HG02884 (cell line): ENCODE measurements at regions not wholly inside any gene's neighbourhood (a gene's known extent, or its start where the extent isn't known, plus 50 kb on each side); places are given as distances from the start of the nearest gene placed in this dataset.

ENCODE experiments used
- ATAC-seq: cut with Tn5 transposase; IDR thresholded peaks from one replicate; pipeline ENCODE4 v1.9.1; 2021; ENCODE audit warnings: mild to moderate bottlenecking, moderate library complexity; ENCODE audit not compliant: unreplicated experiment

- ATAC-seq = no peak
Measured at GRCh38 chr1:87905651-87906050, 577.0 kb downstream of the LMO4 start.

DNA sequence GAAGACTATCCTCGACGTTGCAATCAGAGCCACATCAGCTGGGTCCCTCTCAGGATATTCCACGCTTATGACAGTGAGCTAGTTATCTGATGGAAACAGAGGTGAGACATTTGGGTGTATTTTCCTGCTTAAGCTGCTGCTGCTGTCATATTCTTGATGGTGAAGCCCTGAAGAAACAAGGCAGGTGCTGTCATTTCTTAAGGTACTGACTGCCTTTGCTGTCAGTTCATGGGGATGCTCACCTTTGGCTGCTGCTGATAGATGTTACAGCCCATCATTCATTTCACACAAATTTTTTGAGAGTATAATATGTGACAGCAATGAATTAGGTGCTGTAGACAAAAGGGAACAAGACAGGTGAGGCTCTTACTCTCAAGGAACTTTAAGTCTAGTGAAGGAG, 577.4 kb downstream of the LMO4 start:
- no peak for ATAC-seq

DNA sequence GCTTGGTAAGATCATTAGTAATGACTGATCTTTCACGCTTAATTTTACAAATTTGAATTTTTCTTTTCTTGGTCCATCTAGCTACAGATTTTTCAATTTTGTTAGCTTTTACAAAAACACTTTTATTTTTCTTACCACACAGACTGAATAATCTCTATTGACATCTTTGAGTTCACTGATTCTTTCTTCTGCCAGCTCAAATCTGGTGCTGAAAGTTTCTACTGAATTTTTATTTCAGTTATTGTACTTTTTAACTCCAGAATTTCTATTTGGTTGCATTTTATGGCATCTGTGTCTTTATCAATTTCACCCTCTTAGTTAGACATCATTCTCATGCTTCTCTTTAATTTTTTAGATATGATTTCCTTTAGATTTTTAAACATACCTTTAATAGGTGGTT, 584.7 kb downstream of the LMO4 start:
- ATAC-seq = no peak

GRCh38 chr1:87914396-87914795, 585.7 kb downstream of the LMO4 start:
- no peak for ATAC-seq

DNA sequence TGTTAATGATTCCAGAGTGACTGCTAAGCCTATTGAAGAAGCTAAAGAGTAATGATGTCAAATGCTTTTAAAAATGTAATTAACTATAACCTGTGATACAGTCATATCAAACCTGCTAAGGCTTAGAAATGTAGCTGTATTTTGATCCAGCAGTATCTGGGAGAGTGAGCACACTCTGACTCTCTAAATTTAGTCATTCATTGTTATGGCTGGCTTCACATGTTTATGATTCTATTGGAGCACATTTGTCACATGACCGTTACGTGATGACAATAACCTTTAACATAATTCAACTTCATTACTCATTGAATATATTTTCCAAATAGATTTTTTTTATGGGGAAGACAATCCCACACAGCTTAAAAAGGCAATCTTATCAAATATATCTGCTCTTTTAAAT, 587.1 kb downstream of the LMO4 start:
- no peak for ATAC-seq

DNA sequence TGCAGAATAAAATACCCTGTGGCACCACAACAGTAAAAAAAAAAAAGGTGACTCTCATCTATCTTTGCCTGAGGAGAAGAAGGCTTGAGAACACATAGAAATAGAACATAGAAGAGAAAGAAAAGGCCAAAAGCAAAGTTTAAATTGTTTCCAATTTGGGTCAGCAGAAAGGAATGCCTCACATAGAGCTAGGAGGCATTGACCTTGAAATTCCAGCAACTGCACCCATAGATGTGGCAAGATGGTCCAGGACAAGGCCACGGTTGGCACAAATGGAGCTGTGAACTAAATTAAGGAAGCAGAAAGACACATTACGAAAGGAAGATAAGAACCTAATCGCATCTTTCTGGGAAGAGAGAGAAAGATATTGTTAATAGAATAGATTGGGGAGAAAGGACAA, 588.3 kb downstream of the LMO4 start:
- ATAC-seq = no peak

DNA sequence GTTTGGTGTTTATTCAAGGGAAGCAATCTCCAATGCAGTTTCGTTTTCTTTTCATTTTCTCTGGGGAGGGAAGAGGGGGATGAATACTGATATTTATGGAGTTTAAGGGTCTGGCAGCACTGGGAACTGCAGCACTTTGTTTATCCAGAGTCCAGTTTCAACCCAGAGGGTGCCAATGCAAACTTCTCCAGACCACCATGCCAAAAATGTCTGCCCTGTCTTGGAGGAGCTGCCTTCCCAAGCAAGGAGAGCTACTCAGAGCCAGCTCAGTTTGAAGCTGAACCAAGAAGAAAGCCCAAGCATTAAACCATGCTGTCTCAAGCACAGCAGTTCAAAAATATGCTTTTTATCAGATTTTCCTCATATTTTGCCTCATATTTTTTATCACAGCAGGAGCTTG, 589.7 kb downstream of the LMO4 start:
- ATAC-seq = no peak

DNA sequence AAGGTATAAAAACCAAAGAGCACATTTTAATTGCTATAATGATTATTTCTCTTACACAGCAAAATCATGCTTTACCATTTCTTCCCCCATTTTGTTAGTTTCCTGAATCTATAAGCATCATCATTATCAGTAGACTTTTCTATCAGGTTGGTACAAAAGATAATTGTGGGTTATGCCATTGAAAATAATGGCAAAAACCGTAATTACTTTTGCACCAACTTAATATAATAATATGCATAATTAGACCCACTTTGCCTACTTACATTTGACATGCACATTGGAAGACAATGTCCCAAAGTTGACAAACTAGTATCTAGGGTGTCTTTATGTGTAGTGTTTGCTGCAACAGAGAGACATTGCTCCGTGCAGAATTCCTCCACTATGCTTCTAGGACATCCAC, 594.2 kb downstream of the LMO4 start:
- no peak for ATAC-seq

DNA sequence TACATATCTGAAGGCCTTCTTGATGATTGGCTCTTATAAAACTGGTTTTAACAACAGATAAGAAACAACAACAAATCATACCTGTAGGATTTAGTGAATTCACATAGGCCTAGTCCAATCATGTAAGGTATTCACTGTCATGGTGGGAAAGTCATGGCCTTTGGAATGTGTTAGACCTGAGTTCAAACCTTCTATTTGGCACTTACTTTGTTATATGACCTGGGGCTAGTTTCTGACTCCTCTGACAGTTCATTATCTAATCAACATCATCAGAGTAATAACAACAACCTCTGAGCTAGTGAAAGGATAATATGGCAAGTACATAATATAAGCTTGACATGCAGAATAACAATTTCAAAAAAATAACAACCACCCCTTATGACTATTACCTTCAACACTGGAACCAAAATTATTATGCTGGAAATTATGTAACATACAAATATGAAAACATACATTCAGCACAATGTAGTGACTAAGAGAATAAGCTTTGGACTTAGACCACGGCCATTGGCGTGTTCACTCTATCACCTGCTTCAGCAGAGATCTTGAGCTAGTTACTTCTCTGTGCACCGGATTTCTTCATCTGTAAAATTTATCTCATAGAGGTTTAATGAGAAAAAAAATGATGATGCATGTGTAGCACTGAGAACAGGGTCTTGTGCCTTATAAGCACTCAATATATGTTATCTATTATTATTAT, 597.6 kb downstream of the LMO4 start:
- no peak for ATAC-seq

DNA sequence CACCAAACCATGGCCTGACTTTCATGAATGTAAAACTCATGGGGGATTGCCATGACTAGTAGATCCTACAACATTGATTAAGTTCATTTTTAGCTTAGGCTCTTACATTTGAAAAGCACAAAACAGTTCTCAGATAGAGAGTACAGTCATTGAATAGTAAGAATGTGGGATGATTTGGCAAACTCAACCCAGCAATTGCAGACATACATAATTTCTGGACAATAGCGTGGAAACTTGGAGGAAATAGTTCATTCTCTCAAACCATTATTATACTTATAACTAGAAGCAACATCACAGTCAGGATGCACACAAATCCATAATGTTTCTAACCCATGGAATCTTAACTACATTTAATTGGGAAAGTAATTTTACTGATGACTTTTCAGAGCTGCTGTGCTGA, 598.2 kb downstream of the LMO4 start:
- no peak for ATAC-seq

GRCh38 chr1:87927391-87928280, 599.0 kb downstream of the LMO4 start:
- no peak for ATAC-seq

GRCh38 chr1:87928623-87929022, 599.9 kb downstream of the LMO4 start:
- ATAC-seq = no peak

GRCh38 chr1:87929906-87930305, 601.2 kb downstream of the LMO4 start:
- ATAC-seq = no peak

DNA sequence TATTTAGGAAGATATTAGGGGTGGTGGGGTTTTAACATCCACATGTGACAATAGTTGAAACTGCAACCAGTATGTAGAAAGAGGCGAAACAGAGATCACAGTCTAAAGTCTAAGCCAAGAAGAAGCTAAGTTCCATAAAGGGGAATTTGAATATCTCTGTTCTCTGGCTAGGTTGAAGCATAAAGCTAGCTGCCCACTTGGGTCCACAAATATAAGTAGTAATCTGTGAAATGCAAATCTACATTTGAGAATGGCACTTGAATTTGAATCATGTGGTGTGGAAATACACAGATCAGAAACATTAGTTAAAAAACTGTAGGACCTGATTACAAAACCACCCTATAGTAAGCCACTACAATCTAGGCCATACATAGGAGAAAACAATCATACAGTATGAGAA, 602.1 kb downstream of the LMO4 start:
- no peak for ATAC-seq

GRCh38 chr1:87933171-87933570, 604.5 kb downstream of the LMO4 start:
- ATAC-seq = no peak

GRCh38 chr1:87935130-87935529, 606.5 kb downstream of the LMO4 start:
- ATAC-seq = no peak

GRCh38 chr1:87937831-87938395, 609.2 kb downstream of the LMO4 start:
- no peak for ATAC-seq

DNA sequence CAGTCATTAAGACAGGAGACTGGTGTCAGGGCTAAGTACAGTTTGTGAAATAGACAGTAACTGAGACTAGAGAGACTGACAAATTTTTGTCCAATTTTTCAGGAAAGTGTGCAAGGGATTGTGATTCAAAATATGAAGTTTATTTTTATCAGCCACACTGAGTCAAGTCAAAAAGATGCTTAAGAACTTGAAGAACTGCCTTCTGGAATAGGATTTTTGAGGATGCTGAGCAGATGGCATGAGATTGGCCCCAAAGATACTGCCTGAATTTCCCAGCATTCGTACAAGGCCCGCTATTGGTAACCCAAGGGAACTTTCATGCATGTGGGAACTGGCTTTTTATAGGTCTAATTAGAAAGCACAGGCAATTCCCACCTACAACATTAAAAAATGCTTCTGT, 610.0 kb downstream of the LMO4 start:
- no peak for ATAC-seq

GRCh38 chr1:87939444-87939843, 610.8 kb downstream of the LMO4 start:
- ATAC-seq = no peak

DNA sequence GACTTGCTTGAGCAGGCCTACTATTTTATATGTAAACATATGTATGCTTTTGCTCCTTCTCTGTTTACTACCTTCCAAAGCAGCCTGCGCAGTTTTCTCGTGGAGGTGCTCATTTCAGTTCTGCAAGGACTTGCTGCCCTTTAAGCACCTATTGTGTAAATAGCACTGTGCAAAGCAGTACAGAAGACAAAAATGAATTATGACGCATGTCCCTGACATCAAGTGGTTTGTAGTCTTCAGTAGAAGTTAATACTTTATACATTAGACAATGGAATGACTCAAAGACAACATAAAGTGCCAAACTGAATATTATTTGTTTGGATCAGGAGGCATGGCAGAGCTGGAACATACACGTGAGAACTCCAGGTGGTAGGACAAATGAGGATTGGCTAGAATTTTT, 611.7 kb downstream of the LMO4 start:
- no peak for ATAC-seq

- ATAC-seq = no peak
Measured at GRCh38 chr1:87941337-87941946, 612.8 kb downstream of the LMO4 start.

GRCh38 chr1:87942165-87942564, 613.5 kb downstream of the LMO4 start:
- no peak for ATAC-seq
